AG09309 (cell line): ENCODE measurements at regions not wholly inside any gene's neighbourhood (a gene's known extent, or its start where the extent isn't known, plus 50 kb on each side); places are given as distances from the start of the nearest gene placed in this dataset.

ENCODE experiments used
- DNase-seq: peaks from one replicate; pipeline ENCODE4 v3.0.0-alpha.2; 2010; ENCODE audit warnings: low read depth
- H3K4me3 ChIP-seq: 2 replicates; pipeline ENCODE4 v1.5.1; 2011; ENCODE audit warnings: mild to moderate bottlenecking, low read depth, low read length, moderate library complexity; ENCODE audit not compliant: control insufficient read depth
- TF ChIP-seq, protein P1 (sequence below): IDR thresholded peaks from 2 replicates; pipeline ENCODE4 v1.5.1; 2011; ENCODE audit warnings: mild to moderate bottlenecking, low read depth, low read length, inconsistent platforms; ENCODE audit not compliant: insufficient read depth, control insufficient read depth; ENCODE audit errors: missing control alignments

DNA sequence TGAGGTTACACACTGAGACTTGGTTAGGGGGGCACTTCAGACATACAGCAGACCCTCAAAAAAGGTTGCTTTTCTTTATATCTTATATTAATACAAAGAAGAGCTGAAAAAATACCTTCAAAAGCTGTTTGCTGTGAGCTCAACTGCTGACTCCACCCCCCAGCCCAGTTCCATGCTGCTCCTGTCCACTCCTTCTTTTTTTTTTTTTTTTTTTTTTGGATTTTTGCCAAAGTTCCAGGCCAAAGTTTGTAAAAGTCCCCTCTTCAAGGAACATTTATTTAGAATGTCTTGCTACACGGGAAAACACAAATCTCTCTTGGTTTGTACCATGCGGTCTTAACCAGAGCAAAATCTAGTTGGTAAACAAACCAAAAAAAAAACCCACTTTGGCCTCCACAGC is 85.3 kb upstream of the AKAP12 start:
- no peak for DNase-seq
- H3K4me3 ChIP-seq: no peak overlapping the region
- TF ChIP-seq, protein P1, sequence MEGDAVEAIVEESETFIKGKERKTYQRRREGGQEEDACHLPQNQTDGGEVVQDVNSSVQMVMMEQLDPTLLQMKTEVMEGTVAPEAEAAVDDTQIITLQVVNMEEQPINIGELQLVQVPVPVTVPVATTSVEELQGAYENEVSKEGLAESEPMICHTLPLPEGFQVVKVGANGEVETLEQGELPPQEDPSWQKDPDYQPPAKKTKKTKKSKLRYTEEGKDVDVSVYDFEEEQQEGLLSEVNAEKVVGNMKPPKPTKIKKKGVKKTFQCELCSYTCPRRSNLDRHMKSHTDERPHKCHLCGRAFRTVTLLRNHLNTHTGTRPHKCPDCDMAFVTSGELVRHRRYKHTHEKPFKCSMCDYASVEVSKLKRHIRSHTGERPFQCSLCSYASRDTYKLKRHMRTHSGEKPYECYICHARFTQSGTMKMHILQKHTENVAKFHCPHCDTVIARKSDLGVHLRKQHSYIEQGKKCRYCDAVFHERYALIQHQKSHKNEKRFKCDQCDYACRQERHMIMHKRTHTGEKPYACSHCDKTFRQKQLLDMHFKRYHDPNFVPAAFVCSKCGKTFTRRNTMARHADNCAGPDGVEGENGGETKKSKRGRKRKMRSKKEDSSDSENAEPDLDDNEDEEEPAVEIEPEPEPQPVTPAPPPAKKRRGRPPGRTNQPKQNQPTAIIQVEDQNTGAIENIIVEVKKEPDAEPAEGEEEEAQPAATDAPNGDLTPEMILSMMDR: no peak

DNA sequence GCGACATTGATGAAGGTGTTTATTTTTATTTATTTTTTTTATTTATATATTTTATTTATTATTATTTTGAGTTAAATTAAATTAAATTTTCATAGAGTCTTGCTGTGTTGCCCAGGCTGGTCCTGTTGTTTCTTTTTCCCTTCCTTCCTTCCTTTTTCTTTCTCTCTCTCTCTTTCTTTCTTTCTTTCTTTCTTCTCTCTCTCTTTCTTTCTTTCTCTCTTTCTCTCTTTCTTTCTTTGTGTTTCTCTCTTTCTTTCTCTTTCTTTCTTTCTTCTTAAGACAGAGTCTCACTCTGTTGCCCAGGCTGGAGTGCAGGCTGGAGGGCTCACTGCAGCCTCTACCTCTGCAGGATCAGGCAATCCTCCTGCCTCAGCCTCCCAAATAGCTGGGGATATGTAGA is 84.7 kb upstream of the AKAP12 start:
- no peak for DNase-seq
- TF ChIP-seq, protein P1: no peak

DNA sequence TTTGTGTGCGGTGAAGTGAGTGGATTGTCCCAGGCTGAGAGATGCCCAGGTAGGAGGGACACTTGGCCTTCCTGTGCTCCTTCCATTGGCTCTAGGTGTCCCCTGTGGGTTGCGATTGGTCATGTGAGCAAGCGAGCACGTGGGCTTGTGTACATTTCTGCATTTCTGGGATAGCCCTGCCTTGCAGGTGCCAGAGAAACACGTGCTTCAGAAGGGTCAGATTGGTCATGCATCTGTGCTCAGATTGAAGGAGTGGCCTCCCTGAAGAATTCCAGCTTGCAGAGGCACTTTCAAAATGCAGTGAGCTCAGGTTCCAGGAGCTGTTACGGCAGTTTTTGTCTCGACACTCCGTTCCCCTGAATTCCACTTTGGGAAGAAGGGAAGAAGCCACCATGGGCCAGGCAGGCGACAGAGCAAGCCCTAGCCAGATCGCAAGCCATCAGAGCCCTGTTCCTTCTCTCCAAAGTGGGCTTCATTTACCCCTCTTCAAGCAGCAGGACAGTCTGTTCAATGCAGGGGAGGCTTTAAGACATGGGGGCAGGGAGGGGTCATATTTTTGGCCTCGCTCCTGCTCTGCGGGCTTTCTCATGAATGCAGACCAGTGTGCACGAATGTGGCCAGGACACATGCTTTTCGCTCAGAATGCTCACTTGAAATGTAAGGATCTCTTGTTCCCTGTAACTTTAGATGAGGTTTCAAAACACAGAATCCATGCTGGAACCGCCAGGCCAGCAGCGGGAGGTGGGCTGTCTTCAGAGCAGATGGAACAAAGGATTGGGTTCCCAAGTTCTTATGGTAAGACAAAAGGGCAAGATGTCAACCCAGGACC is 78.6 kb upstream of the AKAP12 start:
- no peak overlapping the region for H3K4me3 ChIP-seq
- TF ChIP-seq, protein P1: no peak
- no peak for DNase-seq

More for the DNA sequence above, 84.7 kb upstream of the AKAP12 start:
- no peak overlapping the region for H3K4me3 ChIP-seq

DNA sequence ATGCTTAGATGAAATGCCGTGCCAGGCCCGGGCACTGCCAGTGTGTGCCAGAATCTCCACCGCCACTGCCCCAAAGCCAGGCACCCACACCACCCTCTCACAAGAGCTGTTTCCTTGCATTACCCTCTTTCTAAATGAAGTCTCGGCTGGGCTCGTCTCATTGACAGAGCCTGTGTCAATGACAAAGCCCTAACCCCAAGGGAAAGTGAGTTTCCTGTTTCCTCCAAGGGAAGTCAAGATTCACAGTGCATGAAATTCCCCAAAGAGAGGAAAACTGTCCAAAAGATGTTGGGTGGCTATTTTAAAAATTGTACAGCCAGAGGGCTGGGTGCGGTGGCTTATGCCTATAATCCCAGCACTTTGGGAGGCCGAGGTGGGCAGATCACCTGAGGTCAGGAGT is 75.4 kb upstream of the AKAP12 start:
- DNase-seq: no peak
- no peak overlapping the region for H3K4me3 ChIP-seq
- TF ChIP-seq, protein P1: no peak

DNA sequence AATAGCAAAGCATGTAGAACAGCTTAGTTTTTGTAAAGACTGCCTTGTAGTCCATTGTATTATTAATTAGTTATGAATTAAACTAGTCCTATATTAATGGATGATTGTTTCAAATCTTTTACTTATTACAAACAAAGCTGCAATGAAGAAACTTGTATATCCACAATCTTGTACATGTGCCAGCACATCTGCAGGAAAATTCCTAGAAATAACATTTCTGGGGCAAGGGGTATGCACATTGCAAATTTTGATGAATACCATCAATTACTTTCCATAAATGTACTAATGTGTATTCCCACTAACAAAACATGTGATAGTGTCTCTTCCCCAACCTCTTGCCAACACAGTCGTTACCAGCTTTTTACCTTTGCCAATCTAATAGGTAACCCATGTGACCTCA is 73.6 kb upstream of the AKAP12 start:
- TF ChIP-seq, protein P1: no peak
- H3K4me3 ChIP-seq: no peak overlapping the region
- DNase-seq: no peak

DNA sequence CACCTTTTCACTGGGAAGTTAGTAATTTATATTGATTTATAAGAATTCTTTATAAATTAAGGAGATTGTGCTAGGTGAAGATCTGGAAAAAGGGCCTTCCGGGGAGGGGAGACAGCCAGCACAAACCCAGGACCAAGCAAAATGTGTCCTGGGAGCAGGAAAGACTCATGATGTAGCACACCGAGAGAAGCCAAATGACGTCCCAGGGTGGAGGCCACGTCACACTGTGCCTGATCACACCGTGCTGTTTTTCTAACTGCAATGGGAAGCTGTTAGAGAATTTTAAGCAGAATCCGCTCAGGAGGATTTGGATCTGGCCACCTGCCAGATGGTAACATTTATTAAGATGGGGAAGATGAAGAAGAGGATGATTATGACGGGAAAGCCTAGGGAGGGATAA is 72.7 kb upstream of the AKAP12 start:
- H3K4me3 ChIP-seq: no peak overlapping the region
- TF ChIP-seq, protein P1: no peak
- DNase-seq: no peak
